GM20000 (cell line): ENCODE measurements at regions not wholly inside any gene's neighbourhood (a gene's known extent, or its start where the extent isn't known, plus 50 kb on each side); places are given as distances from the start of the nearest gene placed in this dataset.

Experiments used
- DNase-seq: peaks from one replicate; pipeline ENCODE4 v3.0.0; 2012; ENCODE audit warnings: low spot score
- TF ChIP-seq, protein P1 (sequence below): IDR thresholded peaks from 2 replicates; pipeline ENCODE4 v1.5.1; 2012; ENCODE audit warnings: mild to moderate bottlenecking, control low read depth; ENCODE audit errors: extremely low read depth, missing control alignments

DNA sequence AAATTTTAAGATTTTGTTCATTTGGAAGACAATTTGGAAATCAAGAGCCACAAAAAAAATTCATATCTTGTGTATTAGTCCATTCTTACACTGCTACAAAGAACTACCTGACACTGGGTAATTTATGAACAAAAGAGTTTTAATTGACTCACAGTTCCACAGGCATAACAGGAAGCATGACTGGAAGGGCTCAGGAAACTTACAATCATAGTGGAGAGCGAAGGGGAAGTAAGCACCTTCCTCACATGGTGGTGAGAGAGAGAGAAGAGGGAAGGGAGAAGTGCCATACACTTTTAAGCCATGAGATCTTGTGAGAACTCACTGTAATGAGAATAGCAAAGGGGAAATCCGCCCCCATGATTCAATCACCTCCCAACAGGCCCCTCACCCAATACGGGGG lies 274.4 kb downstream of the KCNN2 start:
- DNase-seq = no peak
- TF ChIP-seq, protein P1, sequence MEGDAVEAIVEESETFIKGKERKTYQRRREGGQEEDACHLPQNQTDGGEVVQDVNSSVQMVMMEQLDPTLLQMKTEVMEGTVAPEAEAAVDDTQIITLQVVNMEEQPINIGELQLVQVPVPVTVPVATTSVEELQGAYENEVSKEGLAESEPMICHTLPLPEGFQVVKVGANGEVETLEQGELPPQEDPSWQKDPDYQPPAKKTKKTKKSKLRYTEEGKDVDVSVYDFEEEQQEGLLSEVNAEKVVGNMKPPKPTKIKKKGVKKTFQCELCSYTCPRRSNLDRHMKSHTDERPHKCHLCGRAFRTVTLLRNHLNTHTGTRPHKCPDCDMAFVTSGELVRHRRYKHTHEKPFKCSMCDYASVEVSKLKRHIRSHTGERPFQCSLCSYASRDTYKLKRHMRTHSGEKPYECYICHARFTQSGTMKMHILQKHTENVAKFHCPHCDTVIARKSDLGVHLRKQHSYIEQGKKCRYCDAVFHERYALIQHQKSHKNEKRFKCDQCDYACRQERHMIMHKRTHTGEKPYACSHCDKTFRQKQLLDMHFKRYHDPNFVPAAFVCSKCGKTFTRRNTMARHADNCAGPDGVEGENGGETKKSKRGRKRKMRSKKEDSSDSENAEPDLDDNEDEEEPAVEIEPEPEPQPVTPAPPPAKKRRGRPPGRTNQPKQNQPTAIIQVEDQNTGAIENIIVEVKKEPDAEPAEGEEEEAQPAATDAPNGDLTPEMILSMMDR = no peak

DNA sequence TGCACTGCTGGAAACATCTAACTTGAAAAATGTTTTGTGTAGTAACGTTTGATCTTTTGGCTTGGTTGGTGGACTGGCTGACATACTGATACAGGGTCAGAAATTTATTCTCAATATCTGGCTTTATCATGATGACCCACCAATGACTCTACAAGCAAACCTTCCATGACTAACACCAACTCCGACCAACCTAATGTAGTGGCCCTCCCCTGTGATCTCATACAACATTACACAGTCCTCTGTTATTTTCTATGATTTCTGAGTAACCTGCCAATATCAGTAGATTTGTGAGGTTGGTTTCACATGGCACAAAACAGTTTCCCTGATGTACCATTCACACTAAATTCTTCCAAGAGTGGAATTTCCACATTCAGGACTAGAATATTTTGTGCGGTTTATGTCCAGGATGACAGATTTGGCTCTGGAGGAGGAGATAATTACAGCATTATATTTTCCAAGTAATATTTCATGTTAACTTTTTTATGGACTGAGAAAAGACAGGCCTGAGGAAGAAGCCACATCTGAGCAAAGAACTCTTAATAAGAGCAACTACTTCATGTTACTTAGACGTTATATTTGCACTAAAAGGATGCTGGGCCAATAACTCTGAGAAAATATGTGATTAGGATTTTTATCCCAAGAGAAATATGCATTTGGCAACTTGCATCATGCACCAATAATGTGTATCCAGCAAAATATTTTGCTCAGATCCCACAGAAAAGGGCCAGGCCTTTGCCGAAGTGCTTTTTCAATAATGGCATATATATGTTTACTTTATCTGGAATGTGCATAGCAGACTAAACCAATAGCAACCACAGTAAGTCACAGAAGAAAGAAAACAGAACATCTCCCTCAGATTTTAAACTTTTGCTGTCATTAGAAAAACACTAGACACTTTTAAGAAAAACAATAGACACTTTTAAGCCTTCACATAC lies 273.4 kb downstream of the KCNN2 start:
- TF ChIP-seq, protein P1 = no peak
- DNase-seq = no peak

DNA sequence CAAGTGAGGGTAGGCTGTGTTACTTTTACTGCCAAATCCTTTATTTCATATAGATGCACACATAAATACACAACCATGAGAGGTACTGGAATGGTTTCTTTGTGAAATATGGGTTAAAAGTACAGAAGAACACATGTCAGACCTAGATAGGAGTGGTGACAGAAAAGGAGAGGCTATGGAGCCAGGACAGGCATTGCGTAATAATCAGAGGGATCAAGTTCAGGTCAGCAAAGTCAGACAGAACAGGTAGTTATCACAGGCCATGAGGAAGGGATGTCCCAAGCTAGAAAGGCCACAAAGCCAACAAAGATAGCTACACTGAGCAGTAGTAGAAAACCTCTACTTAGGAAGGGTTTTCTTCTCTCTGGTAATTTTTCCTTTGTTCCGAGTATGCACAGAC lies 272.6 kb downstream of the KCNN2 start:
- TF ChIP-seq, protein P1 = no peak
- DNase-seq = no peak

DNA sequence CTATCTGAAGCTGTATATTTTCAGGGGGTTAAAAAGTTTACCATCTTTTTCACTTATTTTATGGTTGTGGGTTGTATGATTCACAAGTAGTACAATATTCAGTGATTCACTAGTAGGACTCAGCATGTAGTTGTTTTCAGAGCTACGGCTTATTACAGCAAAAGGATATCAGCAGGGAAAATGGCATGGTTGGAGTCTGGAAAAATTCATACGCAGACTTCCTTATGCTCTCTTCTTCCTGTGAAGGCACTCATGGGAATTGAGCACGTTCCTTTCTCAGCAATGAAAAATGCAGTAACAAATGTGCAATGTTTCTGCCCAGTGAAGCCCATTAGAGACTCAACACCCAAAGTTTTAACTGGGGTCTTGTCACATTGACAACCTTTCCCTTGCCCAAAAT lies 250.5 kb downstream of the KCNN2 start:
- TF ChIP-seq, protein P1 = no peak
- DNase-seq = no peak

DNA sequence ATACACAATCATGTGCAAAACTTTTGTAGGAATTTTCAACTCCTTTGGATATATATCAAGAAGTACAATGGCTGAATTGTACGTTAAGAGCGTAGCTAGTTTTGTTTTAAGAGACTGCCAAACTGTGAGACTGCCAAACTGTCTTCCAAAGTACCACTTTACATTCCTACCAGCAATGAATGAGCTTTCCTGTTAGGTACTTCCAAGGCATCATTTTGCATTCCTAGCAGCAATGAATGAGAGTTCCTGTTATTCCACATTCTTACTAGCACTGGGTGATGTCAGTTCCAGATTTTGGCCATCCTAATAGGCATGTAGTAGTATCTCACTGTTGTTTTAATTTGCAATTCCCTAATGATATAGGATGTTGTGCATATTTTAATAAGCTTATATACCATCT lies 219.3 kb downstream of the KCNN2 start:
- TF ChIP-seq, protein P1 = no peak
- DNase-seq = no peak

DNA sequence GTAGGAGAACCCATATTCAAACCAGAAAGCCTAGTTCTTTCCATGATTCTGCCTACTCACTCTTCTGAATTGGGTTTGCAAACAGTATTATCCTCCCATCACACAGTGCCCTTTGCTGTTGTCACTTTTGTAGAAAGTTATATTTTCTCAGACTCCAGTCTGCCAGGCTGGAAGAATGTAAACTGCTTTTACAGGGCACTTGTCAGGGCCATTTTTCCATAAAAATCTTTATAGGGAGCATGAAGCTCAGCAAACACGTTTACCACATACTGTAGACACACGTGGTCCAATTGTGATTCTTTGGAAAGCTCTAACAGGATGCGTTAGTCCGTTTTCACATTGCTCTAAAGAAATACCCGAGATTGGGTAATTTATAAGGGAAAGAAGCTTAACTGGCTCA lies 204.0 kb downstream of the KCNN2 start:
- no peak for DNase-seq
- TF ChIP-seq, protein P1 = no peak

DNA sequence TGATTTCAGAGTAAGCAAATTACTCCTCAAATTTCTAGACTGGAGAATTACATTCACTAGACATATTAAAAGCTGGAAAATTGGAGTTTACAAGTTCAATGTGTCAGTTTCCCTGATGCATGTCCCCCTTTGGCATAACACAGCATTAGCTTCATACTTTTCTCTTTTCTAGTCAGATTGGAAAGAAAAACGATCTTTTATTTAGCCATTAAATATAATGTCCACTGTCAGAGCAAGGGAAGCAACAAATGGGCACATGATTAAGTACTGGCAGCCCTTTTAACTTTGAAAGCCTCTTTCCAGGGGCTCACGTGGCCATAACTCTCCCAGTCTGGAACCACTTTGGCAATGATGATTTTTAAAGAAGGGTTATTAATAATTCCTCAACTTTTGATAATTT lies 203.3 kb downstream of the KCNN2 start:
- DNase-seq = no peak
- TF ChIP-seq, protein P1 = no peak
